Lower leg skin (tissue), 4 donors: ENCODE measurements at regions not wholly inside any gene's neighbourhood (a gene's known extent, or its start where the extent isn't known, plus 50 kb on each side); places are given as distances from the start of the nearest gene placed in this dataset.

Experiments used
- DNase-seq, 2 donors: peaks; one replicate each; pipeline ENCODE4 v3.0.0-alpha.2; 2019; ENCODE audit warnings: low spot score in 2 of 2
- H3K4me3 ChIP-seq: fragments of 200-600 bp; sonication (generic); 2 replicates; pipeline ENCODE4 v1.5.1; 2017; ENCODE audit warnings: mild to moderate bottlenecking, low read depth; ENCODE audit not compliant: poor library complexity, severe bottlenecking
- POLR2A ChIP-seq, 2 donors: fragments of 450-650 bp; IDR thresholded peaks; one replicate each; pipeline ENCODE4 v1.6.1; 2016 to 2017; ENCODE audit warnings: antibody characterized with exemption in 2 of 2, mild to moderate bottlenecking in 1 of 2, moderate library complexity in 1 of 2
- whole genome bisulfite sequencing, 2 donors: methylation state at CpG; one replicate each; pipeline ENCODE4 v1.1.5; 2018; 5-methylcytosine and 5-hydroxymethylcytosine counted together
- intact Hi-C: fragments of 100-400 bp; cut with DNase I; formaldehyde crosslinking; loops from one replicate; pipeline ENCODE4 v1.15.0; 2023; ENCODE audit warnings: low total_unique reads
- TF ChIP-seq, protein P1 (sequence below), 3 donors: fragments of 450-650 bp; IDR thresholded peaks; one replicate each; pipeline ENCODE4 v1.5.1; 2016; ENCODE audit warnings: antibody characterized with exemption in 3 of 3, mild to moderate bottlenecking in 3 of 3, moderate library complexity in 2 of 3

DNA sequence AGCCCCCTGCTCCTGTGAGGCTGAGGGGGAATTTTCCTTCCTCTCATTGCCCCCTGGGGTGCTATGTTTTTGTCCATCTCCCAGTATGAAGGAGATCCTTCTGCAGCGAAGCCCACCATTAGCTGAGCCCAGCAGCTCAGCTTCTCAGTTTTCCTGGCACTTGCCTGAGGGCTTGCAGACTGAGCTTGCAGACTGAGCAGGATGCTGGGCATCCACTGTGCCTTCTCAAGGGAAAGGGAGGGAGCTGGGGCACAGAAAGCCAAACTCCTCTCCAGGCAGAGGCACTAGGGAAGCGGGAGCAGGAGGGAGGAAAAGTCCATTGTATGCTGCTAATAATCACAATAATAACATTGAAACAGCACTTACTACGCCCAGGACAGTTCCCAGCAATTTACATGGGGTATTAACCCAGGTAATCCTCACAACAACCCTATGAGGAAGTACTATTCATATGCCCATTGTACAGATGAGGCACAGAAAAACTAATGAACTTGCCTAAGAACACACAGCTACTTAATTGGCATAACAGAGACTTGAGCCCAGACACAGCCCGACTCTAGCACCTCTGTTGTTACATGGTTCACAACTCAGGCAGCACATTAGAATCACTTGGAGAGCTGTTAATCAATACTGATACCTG lies 86.9 kb upstream of the SSBP2 start:
- no peak overlapping the region for H3K4me3 ChIP-seq
- intact Hi-C loops, result no loop called here
- no peak for TF ChIP-seq POLR2A (IDR thresholded peaks at IDR 0.05)
- TF ChIP-seq, protein P1, sequence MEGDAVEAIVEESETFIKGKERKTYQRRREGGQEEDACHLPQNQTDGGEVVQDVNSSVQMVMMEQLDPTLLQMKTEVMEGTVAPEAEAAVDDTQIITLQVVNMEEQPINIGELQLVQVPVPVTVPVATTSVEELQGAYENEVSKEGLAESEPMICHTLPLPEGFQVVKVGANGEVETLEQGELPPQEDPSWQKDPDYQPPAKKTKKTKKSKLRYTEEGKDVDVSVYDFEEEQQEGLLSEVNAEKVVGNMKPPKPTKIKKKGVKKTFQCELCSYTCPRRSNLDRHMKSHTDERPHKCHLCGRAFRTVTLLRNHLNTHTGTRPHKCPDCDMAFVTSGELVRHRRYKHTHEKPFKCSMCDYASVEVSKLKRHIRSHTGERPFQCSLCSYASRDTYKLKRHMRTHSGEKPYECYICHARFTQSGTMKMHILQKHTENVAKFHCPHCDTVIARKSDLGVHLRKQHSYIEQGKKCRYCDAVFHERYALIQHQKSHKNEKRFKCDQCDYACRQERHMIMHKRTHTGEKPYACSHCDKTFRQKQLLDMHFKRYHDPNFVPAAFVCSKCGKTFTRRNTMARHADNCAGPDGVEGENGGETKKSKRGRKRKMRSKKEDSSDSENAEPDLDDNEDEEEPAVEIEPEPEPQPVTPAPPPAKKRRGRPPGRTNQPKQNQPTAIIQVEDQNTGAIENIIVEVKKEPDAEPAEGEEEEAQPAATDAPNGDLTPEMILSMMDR (IDR thresholded peaks at IDR 0.05), result no peak
- WGBS, 2 donors, result 97% methylated on average over 4 of the region's 4 CpGs
- no peak for DNase-seq

DNA sequence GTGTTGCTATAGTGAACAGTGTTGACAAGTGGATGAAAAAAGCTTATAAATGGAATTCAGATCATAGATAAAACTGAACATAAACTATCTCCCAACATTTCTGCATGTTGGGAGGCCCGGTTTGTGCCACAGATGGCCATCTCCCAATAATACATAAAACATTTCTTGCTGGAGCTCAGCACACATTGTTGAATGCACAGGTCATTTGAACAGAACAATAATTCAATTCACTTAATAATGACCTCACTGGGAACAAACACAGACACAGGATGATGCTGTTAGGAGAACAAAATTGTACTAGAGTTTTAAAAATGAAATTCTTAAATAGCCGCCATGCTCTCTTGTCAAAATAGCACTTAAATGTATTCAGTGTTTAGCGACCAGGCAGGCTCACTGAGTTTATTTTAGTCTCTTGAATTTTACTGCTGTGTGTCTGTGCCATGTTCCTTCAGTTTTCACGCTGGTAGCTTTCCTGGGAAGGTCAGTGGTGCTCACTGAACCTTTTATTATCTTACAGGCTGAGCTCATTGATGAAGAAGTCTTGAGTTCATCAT lies 85.0 kb upstream of the SSBP2 start:
- 51 to 66% methylated on average over 4 of the region's 4 CpGs for WGBS, 2 donors
- H3K4me3 ChIP-seq, result no peak overlapping the region
- TF ChIP-seq POLR2A (IDR thresholded peaks at IDR 0.05), result no peak
- TF ChIP-seq, protein P1 (IDR thresholded peaks at IDR 0.05), result no peak
- intact Hi-C loops, result no loop called here
- no peak for DNase-seq

DNA sequence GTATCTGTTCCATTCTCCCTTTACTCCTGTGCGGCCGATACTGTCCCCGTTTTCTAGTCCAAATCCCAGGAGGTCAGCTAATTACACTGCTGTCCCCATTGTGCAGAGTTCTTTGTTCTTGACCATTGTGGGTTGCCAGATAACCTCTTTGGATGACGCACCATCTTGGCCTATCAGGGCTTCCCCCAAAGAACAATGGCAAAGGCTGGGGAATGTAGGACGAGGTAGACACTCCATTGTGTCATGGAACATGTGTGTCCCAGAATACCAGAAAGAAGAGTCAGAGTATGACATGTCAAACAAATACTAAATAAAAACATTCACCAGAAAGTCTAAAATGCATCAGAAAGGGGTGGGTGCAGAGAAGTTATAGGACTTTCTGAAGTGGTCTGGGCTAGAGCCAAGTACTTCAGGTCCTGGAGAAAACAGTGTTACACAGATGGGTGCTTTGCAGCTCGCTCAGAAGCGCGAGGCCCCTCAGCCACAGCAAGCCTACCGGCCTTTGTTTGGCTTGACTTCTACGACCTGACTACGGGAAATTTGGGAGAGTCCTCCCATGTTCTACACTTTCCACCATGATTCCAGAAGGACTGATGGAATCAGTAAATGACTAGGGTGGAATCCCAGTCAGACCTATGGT lies 83.2 kb upstream of the SSBP2 start:
- no peak for TF ChIP-seq POLR2A (IDR thresholded peaks at IDR 0.05)
- TF ChIP-seq, protein P1 (IDR thresholded peaks at IDR 0.05), result no peak
- no peak for DNase-seq
- intact Hi-C loops, result no loop called here
- 83 to 84% methylated on average over 11 of the region's 11 CpGs for WGBS, 2 donors
- H3K4me3 ChIP-seq, result no peak overlapping the region

DNA sequence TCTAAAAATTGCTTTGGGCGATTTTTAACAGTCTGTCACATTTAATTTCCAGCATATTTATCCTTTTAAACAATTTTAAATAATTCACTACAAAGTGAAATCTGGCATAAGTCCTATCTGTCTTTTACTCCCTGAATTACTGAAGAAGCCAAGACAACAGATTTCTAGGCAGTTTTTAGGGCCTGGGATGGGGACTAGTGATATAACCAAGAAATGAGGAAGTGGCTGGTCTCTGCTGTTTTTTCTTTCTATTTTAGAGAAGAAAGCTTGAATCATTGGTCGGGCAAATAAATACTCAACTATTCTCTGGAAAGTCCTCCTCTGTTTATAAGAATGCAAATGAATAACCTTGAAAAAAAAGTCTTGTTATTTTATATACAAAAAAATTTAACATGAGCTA lies 79.7 kb upstream of the SSBP2 start:
- WGBS, 2 donors, result 76 to 84% methylated on average over 2 of the region's 2 CpGs
- intact Hi-C loops, result no loop called here
- TF ChIP-seq, protein P1 (IDR thresholded peaks at IDR 0.05), result no peak
- no peak for TF ChIP-seq POLR2A (IDR thresholded peaks at IDR 0.05)
- H3K4me3 ChIP-seq, result no peak overlapping the region
- DNase-seq, result no peak

DNA sequence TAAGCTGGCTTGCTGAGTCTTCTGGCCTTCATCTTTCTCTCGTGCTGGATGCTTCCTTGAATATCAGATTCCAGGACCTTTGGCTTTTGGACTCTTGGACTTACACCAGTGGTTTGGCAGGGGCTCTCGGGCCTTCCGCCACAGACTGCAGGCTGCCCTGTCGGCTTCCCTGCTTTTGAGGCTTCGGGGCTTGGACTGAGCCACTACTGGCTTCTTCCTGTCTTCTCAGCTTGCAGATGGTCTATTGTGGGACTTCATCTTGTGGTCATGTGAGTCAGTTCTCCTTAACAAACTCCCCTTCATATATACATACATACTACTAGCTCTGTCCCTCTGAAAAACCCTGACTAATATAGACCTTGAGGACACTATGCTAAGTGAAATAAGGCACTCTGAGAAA lies 78.3 kb upstream of the SSBP2 start:
- 69 to 77% methylated on average over 5 of the region's 5 CpGs for WGBS, 2 donors
- H3K4me3 ChIP-seq, result no peak overlapping the region
- DNase-seq, result no peak
- no peak for TF ChIP-seq POLR2A (IDR thresholded peaks at IDR 0.05)
- TF ChIP-seq, protein P1 (IDR thresholded peaks at IDR 0.05), result no peak
- intact Hi-C loops, result no loop called here
